ENCODE measurements at regions not wholly inside any gene's neighbourhood (a gene's known extent, or its start where the extent isn't known, plus 50 kb on each side); places are given as distances from the start of the nearest gene placed in this dataset.

- DNase-seq (ENCODE audit: low read depth) = no peak
- H3K4me3 ChIP-seq (replicated peaks; ENCODE audit: low read depth, low read length) = no peak overlapping the region
- TF ChIP-seq CTCF (IDR thresholded peaks at IDR 0.05; ENCODE audit: low read length, missing control alignments) = no peak
These were observed 274.5 kb upstream of the MGMT start for GRCh38 chr10:129192344-129193128.

DNA sequence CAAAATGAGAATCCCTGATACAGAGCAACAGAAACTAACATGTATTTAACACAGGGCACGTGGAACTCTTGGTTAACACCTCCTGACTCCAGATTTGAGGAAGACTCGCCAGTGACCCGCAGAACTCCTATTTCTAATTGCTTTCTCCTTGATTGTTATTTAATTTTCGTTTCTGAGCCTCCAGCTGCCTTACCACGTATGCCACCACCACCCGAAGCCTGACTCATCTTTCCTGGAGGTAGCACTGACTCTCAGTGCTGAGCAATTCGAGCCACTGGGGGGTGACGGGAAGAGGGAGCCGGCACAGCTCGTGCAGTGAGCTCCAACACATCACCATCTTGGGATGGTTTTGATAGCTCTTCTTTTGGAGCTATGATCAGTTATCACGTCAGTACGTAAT lies 273.9 kb upstream of the MGMT start:
- no peak overlapping the region for H3K4me3 ChIP-seq (replicated peaks; ENCODE audit: low read depth, low read length)
- DNase-seq (ENCODE audit: low read depth) = no peak
- no peak for TF ChIP-seq CTCF (IDR thresholded peaks at IDR 0.05; ENCODE audit: low read length, missing control alignments)

DNA sequence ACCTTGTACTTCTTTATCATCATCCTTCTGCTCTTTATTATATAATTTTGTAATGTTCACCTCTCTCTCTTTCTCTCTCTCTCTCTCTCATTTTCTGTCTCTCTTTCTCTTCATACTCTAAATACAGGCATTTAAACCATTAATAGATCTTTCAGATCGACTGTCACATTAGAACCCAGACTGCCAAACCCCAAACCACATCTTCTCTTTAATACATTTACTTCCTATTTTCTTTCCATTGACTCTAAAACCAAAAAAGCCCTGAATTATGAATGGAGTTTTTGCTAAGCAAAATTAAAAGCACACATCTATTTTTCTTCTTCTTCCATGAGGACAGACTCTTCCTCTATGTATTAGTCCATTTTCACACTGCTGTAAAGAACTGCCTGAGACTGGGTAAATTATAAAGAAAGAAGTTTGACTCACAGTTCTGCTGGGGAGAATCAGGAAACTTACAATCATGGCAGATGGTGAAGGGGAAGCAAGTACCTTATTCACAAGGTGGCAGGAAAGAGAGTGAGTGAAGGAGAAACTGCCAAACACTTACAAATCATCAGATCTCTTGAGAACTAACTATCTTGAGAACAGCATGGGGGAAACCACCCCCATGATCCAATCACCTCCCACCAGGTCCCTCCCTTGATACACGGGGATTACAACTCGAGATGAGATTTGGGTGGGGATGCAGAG lies 272.7 kb upstream of the MGMT start:
- H3K4me3 ChIP-seq (replicated peaks; ENCODE audit: low read depth, low read length) = no peak overlapping the region
- TF ChIP-seq CTCF (IDR thresholded peaks at IDR 0.05; ENCODE audit: low read length, missing control alignments) = no peak
- DNase-seq (ENCODE audit: low read depth) = no peak

DNA sequence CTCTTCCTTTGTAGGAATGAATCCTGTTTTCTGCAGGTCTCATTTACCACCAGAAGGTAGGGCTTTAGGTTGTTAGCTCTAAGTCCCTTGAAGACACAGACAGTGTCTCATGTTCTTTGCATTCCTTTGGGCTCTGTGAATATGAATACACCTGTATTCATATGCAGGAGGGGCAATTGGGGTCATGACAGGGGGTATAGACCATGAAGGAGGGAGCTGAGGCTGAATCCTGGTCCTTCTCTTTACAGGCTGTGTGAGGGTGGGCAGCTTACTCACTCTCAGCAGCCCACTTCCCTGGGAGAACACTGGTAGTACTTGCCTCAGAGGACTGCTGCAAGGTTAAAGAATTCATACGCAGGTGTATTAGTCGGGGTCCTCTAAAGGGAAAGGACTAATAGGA lies 267.2 kb upstream of the MGMT start:
- no peak overlapping the region for H3K4me3 ChIP-seq (replicated peaks; ENCODE audit: low read depth, low read length)
- TF ChIP-seq CTCF (IDR thresholded peaks at IDR 0.05; ENCODE audit: low read length, missing control alignments) = no peak

DNA sequence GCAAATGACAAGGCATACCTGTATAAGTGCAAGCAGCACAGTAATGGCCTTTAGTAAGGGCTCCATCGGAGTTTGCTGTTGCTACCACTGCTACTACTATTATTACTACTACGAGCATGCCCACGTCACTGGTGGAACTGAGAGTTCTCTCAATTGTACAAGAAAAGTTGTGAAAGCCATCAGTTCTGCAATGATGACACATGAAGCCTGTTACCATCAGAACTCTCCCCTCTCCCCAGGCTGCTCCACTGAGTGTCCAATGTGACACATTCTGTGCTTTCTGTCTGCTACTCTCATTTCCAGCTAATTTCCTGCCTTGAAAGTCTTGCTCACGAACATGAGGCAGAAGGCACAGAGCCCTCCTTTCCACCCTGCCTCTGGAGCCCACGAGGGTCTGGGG lies 263.2 kb upstream of the MGMT start:
- no peak for TF ChIP-seq CTCF (IDR thresholded peaks at IDR 0.05; ENCODE audit: low read length, missing control alignments)
- H3K4me3 ChIP-seq (replicated peaks; ENCODE audit: low read depth, low read length) = no peak overlapping the region
- no peak for DNase-seq (ENCODE audit: low read depth)

More for the DNA sequence above, 267.2 kb upstream of the MGMT start:
- no peak for DNase-seq (ENCODE audit: low read depth)

- TF ChIP-seq CTCF (IDR thresholded peaks at IDR 0.05; ENCODE audit: low read length, missing control alignments) = no peak
- no peak for DNase-seq (ENCODE audit: low read depth)
- no peak overlapping the region for H3K4me3 ChIP-seq (replicated peaks; ENCODE audit: low read depth, low read length)
These were observed 259.7 kb upstream of the MGMT start for GRCh38 chr10:129207297-129207696.

All from fibroblast of pulmonary artery (primary cell).